Gastroesophageal sphincter (tissue), 3 donors: ENCODE measurements at regions not wholly inside any gene's neighbourhood (a gene's known extent, or its start where the extent isn't known, plus 50 kb on each side); places are given as distances from the start of the nearest gene placed in this dataset.

ENCODE experiments used
- EP300 ChIP-seq: sonication (generic); formaldehyde crosslinking; IDR thresholded peaks from one replicate; pipeline ENCODE4 v1.6.1; 2017; ENCODE audit warnings: antibody characterized with exemption, mild to moderate bottlenecking
- POLR2A ChIP-seq, 2 donors: fragments of 450-650 bp; IDR thresholded peaks; one replicate each; pipeline ENCODE4 v1.6.1; 2017; ENCODE audit warnings: antibody characterized with exemption in 2 of 2, mild to moderate bottlenecking in 2 of 2, moderate library complexity in 1 of 2
- TF ChIP-seq, protein P1 (sequence below), 4 experiments: fragments of 200-600 bp in 2 of 4; fragments of 450-650 bp in 2 of 4; sonication (generic) in 1 of 4; IDR thresholded peaks; one replicate each; pipeline ENCODE4 v1.5.1; 2017 to 2019; ENCODE audit warnings: antibody characterized with exemption in 4 of 4, mild to moderate bottlenecking in 2 of 4, moderate library complexity in 2 of 4

DNA sequence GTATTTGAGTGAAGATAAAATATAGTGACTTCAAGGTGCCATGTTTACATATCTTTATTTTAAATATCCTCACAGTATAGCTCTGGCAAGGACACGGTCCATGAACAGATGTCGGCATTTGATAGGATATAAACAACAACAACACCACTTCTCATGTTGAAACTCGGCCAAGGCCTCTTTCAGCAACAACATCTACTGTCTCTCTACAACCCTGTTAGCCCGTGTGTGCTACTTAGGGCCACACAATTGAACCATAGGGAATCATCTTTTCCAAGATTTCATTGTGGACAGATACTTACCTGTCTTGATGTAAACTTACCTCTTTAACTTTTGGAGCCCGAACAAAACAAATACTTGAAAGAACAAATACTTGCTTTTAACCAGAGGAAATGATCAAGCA lies 168.7 kb upstream of the SSTR1 start:
- TF ChIP-seq, protein P1, sequence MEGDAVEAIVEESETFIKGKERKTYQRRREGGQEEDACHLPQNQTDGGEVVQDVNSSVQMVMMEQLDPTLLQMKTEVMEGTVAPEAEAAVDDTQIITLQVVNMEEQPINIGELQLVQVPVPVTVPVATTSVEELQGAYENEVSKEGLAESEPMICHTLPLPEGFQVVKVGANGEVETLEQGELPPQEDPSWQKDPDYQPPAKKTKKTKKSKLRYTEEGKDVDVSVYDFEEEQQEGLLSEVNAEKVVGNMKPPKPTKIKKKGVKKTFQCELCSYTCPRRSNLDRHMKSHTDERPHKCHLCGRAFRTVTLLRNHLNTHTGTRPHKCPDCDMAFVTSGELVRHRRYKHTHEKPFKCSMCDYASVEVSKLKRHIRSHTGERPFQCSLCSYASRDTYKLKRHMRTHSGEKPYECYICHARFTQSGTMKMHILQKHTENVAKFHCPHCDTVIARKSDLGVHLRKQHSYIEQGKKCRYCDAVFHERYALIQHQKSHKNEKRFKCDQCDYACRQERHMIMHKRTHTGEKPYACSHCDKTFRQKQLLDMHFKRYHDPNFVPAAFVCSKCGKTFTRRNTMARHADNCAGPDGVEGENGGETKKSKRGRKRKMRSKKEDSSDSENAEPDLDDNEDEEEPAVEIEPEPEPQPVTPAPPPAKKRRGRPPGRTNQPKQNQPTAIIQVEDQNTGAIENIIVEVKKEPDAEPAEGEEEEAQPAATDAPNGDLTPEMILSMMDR (IDR thresholded peaks at IDR 0.05) = no peak
- TF ChIP-seq POLR2A (IDR thresholded peaks at IDR 0.05) = no peak
- TF ChIP-seq EP300 = no peak
